Hematopoietic multipotent progenitor cell treated with erythropoietin and hydrocortisone succinate and interleukin-3 and kit ligand, for 6 days (in vitro differentiated cells): ENCODE measurements at regions not wholly inside any gene's neighbourhood (a gene's known extent, or its start where the extent isn't known, plus 50 kb on each side); places are given as distances from the start of the nearest gene placed in this dataset.
"Not testable (repeated sequence)": the region's sequence is repeated elsewhere in the genome, so short reads cannot be mapped to it uniquely, and the experiment has no call there.

Experiments
- DNase-seq: peaks from one replicate; pipeline ENCODE4 v3.0.0-alpha.2; 2015

DNA sequence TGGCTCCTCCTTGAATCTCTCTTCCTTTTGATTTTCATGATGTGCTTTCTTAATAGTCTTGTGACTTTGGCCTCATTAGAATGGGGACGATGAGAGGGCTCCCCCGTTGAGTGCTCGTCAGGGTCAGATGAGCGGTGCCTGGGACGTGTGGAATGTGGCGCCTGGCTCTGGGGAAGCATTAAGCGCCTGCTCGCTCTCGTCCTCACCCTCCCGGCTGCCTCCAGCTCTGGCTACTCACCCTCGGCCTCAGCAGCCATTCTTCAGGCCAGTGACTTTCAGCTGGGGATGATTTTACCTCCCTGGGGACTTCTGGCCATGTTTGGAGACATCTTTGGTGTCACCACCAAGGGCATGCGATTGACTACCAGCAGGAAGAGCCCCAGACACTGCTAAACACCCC lies 69.7 kb downstream of the RPS6KA4 start:
- no peak for DNase-seq

- no peak for DNase-seq
These were observed 71.0 kb downstream of the RPS6KA4 start for GRCh38 chr11:64429970-64430369.

DNA sequence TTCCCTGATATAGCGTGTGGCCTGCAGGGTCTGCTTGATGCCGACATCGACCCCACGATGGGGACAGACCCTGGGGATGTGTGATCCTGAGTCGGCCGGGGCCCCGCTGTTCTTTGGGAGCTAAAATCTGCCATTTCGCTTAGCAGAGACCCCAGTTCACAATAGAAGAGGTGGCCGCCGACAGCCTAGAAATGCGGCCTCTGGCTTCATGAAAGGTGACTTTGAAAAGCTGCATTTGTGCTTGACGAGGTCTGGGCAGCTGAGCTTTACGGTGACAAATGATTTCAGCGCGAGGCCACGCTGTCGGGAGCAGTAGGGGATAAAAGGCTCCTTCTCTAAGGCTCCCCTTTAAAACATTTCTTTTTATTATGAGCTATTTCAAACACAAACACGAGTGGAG lies 71.7 kb downstream of the RPS6KA4 start:
- no peak for DNase-seq

DNA sequence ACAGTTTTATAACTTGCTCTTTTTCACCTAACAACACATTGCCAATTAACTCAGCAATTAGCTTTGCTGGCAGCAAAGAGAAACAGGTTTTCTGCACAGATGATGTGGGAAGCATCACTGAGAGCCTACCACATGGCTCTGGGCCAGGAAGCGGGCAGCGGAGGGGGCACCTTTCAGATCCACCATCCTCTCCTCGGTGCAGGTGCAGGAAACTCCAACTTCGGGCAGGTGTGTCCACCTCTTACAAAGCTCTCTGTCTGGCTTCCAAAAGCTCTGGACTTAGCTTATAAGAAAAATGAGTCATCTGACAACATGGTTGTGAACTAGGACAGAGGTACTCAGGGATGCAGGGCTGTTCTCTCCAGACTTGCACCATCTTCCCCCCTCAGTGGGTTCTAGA lies 77.0 kb downstream of the RPS6KA4 start:
- DNase-seq = no peak

GRCh38 chr11:64437426-64437825 lies 78.5 kb downstream of the RPS6KA4 start:
- no peak for DNase-seq

DNA sequence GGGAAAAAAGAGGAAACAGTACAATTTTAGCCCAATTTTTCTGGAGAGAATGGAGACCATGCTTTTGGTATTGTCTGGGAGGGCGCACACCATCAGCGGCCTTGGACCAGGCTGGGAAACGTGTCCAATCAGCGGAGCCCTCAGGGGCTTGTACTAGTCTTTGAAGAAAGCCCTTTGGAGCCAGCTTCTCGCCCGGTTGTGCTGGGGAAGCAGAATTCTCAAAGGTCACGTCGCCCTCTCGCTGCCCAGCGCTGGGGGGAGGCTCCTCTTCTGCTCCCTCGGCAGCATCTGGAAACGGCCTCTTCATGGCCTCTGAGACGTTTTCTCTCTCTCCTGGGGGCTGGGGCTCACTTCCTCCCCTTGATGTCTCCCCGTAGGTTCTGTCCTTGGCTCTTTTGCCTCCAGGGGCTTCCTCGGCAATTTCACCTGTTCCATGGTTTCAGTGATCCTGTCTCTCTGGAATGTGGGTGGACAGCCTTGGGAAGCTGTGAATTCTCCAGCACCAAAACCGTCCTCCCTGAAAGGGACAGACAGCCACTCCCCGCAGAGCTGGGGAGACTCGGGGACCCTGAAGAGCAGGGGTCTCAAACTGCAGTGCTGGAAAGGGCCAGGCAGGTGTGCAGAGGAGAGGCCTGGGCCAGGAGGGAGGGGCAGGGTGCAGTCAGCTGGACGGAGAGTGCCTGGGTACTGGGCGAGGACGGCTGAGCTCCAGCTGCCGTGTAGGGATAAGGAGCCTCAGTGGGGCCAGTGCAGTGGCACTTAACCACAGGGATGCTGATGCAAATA lies 80.2 kb downstream of the RPS6KA4 start:
- no peak for DNase-seq

DNA sequence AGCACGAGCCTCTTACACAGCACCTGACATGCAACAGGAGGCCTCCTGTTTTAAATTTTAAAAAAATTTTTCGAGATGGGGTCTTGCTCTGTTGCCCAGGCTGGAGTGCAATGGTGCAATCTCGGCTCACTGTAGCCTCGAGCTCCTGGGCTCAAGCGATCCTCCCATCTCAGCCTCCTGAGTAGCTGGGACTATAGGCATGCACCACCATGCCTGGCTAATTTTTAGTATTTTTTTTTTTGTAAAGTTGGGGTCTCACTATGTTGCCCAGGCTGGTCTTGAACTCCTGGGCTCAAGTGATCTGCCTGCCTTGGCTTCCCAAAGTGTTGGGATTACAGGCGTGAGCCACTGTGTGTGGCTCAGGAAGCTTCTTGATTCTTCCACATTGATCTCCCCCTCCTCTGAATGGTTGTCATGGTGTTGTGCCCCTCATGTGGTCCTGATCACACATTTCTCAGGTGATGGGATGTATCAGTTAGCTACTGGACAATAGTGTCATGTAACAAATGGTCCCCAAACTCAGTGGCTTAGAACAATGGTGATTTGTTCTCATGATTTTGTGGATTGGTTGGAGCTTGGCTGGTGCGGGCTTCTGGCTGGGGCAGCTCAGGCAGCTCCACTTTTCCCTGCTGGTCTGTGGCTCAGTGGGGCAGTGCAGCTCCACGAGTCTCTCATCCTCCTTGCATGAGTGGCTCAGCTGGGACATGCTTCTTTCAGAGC lies 81.0 kb downstream of the RPS6KA4 start:
- DNase-seq = not testable (repeated sequence)

GRCh38 chr11:64441127-64441526 lies 82.2 kb downstream of the RPS6KA4 start:
- DNase-seq = no peak

- no peak for DNase-seq
These were observed 84.0 kb downstream of the RPS6KA4 start for GRCh38 chr11:64443001-64443400.

DNA sequence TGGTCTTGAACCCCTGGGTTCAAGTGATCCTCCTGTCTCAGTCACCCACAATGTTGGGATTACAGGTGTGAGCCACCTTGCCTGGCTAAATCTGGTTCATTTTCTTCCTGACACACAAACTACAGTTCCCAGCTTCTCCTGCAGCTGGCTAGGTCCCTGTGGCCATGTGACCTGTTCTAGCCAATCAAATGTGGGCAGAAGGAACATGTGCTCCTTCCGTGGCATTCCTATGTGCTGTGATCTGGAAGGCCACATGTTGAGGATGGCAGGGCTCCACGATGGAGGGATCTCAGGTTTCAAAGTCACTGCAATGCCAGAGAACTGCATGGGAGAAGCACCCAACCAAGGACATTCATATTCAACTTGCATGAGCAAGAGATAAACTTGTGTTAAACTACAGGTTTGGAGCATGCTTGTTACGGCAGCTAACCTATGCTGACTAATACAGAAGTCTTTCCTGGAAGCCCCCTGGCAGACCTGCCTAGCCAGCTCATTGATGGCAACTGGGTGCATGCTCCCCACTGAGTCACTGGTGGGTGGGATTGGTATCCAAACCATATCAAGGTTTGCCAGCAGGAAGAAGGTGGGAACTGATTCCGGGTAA lies 86.0 kb downstream of the RPS6KA4 start:
- DNase-seq = no peak

- DNase-seq = no peak
These were observed 86.7 kb downstream of the RPS6KA4 start for GRCh38 chr11:64445651-64446050.

GRCh38 chr11:64447831-64448598 lies 89.1 kb downstream of the RPS6KA4 start:
- DNase-seq = peak; percentile 46

GRCh38 chr11:64448599-64449380 lies 89.8 kb downstream of the RPS6KA4 start:
- DNase-seq = peak; percentile 90

GRCh38 chr11:64449381-64450167 lies 90.6 kb downstream of the RPS6KA4 start:
- peak; percentile 88 for DNase-seq

DNA sequence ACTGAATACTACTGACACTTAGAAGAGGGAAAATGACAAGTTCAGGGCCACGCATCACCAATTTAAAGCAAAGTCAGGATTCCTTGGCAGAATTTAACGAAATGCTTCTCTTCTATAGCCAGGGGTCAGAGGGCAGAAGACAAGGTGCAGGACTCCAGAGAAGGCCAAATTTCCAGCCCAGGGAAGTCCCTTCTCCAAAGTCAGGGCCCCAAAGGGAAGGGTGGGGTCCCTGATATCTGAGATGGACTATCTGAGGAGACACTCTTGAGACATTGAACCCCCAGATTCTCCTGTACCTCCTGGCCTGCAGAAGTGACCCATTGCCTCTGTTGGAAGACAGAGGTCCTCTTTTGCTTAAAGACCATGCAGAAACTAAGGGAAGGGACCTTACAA lies 91.2 kb downstream of the RPS6KA4 start:
- DNase-seq = no peak

DNA sequence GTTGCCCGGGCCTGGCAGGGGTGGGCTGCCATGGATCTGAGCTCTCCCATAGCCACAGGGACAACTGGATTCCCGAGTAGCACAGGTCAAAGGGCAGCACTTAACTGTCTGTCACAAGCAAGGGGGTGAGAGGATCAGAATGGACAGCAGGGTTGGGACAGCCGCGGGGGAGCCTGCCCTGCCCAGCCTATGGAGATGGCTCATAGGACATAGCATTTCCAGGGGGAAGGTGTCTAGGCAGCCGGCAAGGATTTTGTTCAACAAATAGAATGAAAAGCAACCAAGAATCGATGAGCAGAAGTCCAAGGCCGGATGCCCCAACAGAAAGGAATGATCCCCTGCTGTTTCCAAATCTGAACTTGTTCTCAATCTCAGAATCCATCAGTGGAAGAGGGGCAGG lies 92.9 kb downstream of the RPS6KA4 start:
- DNase-seq = no peak

DNA sequence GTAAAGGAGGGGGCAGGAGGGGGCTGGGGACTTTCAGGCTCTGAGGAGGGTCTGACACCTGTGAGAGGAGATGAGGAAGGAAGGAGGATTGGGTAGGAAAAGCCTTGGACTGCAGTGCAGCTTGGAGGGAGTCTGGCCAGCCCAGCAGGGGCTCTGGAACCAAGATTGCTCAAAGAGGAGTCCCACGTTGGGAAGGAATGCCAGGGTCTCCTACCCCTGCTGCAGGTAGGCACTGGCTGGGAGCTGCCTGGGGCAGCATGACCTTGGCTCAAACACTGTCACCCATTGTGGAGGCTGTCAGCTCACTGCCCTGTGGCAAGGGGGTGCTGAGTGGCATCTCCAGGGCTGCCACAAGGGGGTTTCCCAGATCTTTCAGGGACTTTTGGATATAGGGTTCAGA lies 94.5 kb downstream of the RPS6KA4 start:
- no peak for DNase-seq

DNA sequence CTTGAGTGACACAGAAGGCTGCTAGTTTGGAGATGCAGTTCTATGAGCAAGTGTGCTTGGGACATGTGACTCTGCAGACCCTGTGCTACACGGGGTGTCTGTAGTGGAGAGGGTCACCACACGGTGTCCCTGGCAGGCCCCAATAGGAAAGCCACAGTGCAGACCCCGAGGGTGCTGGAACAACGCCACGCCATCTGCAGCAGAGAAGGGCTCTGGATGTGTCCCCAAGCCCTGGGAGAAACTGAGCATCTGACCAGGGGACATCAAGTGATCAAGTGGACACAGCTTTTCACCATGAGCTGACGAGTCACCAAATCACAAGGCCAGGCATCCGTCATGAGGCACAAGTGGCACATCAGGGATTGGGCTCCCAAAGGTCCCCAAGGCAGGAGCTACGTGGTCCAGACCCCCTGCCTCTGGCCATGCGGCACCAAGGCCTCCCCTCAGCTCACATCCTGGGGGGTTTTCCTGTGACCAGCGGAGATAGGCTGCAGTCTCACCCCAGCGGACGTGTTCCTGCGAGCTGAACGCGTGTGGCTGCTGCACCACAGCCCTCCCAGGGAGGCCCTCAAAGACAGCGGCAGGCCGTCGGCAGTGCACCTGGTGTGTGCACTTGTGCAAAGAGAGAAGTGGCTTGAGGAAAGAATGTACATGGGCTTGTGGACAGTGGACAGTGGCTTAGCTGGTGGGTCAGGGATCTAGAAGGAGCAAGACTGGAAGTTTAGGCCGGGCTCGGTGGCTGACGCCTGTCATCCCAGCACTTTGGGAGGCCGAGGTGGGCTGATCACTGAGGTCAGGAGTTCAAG lies 96.7 kb downstream of the RPS6KA4 start:
- DNase-seq = no peak

DNA sequence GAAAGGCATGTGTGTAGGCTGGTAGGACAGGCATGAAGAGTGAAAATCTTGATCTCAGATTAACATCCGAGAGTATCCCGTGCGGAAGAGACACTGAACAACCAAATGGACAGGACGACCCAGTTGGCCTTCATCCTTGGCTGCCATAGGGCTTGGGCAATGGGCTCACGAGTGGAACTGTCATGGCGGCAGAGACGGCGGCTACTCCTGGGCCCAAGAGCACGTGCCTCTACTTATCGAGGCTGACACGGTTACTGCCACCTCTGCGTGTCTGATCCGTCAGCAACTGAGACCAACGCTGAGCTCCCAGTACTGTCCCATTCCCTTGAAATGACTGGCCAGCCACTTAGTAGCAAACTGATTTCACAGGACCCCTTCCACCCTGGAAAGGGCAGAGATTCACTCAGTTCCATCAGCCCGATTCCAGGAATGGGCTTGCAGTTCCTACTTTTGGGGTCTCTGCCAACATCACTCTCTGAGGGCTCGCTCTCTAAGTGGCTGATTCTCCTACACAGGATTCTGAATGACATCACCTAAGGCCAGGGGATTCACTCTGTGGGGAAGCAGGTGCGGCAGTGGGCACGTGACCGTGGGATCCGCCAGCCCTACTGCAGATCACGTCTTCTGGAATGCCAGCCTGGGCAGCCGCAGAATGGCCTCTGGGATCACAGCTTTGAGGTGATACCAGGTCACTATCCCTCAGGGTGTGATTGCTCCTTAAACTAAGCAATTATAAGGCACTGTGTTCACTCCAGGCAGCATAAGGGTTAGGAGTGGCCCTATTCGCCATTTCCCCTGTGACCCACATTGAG lies 97.8 kb downstream of the RPS6KA4 start:
- no peak for DNase-seq
